PFSK-1 (cell line): ENCODE measurements at regions not wholly inside any gene's neighbourhood (a gene's known extent, or its start where the extent isn't known, plus 50 kb on each side); places are given as distances from the start of the nearest gene placed in this dataset.

Experiments
- FOXP2 ChIP-seq: optimal IDR thresholded peaks from 2 replicates; pipeline ENCODE3; 2011; ENCODE audit warnings: borderline replicate concordance, control low read depth, inconsistent platforms; ENCODE audit not compliant: insufficient read depth; ENCODE audit errors: extremely low read length, extremely low read depth
- POLR2AphosphoS5 ChIP-seq: IDR thresholded peaks from 2 replicates; pipeline ENCODE4 v1.6.1; 2012; ENCODE audit warnings: low read depth, mild to moderate bottlenecking, control low read depth, low read length, moderate library complexity
- REST ChIP-seq, 2 experiments: IDR thresholded peaks; 2 replicates each; pipeline versions ENCODE4 v1.6.1 to v1.8.0; 2011 to 2012; ENCODE audit warnings: low read depth in 2 of 2, low read length in 2 of 2, control low read depth in 1 of 2, inconsistent platforms in 1 of 2, mild to moderate bottlenecking in 1 of 2, moderate library complexity in 1 of 2; ENCODE audit not compliant: insufficient read depth in 1 of 2
- SIN3A ChIP-seq: IDR thresholded peaks from 2 replicates; pipeline ENCODE4 v1.6.1; 2012; ENCODE audit warnings: mild to moderate bottlenecking, low read length, moderate library complexity, borderline replicate concordance; ENCODE audit not compliant: insufficient read depth
- TAF1 ChIP-seq: IDR thresholded peaks from 2 replicates; pipeline ENCODE4 v1.6.1; 2012; ENCODE audit warnings: low read length, control low read depth, borderline replicate concordance; ENCODE audit not compliant: insufficient read depth

- TF ChIP-seq POLR2AphosphoS5 (no peak), REST (IDR thresholded peaks at IDR 0.05; ENCODE audit: insufficient read depth in 1 of 2, low read depth in 2 of 2, low read length in 2 of 2) (no peak), SIN3A (no peak), TAF1 (no peak), FOXP2 (no peak)
Measured at GRCh38 chr14:26765768-26766520, 168.1 kb upstream of the NOVA1 start.
